ENCODE measurements at regions not wholly inside any gene's neighbourhood (a gene's known extent, or its start where the extent isn't known, plus 50 kb on each side); places are given as distances from the start of the nearest gene placed in this dataset.

DNA sequence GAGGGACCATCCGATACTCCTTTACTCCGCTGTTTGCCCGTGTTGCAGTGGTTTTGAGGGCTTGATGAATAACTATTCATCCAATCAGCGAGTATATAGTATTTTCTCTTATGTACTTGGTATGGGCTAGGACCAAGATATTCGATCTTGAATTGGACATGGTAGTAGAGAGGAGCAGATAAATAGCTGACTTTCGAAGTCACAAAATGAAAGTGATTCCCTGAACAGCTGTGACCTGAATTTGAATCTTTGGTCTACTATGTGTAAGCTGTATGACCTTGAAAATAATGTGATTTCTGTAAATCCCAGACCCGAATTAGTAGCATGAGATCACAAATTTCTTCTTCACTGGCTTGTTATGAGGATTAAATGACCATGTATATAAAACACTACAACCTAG, 134.4 kb downstream of the TUSC1 start:
- DNase-seq (ENCODE audit: low read depth, low spot score) = no peak
- ChIA-PET POLR2A (no interaction called here), CTCF (no interaction called here)
- TF ChIP-seq, protein P1, sequence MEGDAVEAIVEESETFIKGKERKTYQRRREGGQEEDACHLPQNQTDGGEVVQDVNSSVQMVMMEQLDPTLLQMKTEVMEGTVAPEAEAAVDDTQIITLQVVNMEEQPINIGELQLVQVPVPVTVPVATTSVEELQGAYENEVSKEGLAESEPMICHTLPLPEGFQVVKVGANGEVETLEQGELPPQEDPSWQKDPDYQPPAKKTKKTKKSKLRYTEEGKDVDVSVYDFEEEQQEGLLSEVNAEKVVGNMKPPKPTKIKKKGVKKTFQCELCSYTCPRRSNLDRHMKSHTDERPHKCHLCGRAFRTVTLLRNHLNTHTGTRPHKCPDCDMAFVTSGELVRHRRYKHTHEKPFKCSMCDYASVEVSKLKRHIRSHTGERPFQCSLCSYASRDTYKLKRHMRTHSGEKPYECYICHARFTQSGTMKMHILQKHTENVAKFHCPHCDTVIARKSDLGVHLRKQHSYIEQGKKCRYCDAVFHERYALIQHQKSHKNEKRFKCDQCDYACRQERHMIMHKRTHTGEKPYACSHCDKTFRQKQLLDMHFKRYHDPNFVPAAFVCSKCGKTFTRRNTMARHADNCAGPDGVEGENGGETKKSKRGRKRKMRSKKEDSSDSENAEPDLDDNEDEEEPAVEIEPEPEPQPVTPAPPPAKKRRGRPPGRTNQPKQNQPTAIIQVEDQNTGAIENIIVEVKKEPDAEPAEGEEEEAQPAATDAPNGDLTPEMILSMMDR (IDR thresholded peaks at IDR 0.05; ENCODE audit: insufficient read depth, low read length, missing control alignments) = no peak
- no peak overlapping the region for H3K4me3 ChIP-seq (ENCODE audit: low read depth, low read length)

DNA sequence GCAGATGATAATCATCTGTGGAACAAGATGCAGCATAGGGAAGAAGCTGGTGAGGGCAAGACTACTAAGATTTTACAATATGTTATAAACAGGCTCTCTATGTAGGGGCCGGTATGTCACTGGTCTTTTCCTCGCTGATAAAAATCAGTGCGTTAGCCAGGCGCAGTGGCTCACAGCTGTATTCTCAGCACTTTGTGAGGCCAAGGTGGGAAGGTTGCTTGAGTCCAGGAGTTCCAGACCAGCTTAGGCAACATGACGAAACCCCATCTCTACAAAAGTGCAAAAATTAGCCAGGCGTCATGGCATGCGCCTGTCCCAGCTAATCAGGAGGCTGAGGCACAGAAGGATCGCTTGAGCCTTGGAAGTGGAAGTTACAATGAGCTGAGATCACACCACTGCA, 135.9 kb downstream of the TUSC1 start:
- ChIA-PET CTCF (no interaction called here), POLR2A (no interaction called here)
- TF ChIP-seq, protein P1 (IDR thresholded peaks at IDR 0.05; ENCODE audit: insufficient read depth, low read length, missing control alignments) = no peak
- DNase-seq (ENCODE audit: low read depth, low spot score) = no peak
- no peak overlapping the region for H3K4me3 ChIP-seq (ENCODE audit: low read depth, low read length)

DNA sequence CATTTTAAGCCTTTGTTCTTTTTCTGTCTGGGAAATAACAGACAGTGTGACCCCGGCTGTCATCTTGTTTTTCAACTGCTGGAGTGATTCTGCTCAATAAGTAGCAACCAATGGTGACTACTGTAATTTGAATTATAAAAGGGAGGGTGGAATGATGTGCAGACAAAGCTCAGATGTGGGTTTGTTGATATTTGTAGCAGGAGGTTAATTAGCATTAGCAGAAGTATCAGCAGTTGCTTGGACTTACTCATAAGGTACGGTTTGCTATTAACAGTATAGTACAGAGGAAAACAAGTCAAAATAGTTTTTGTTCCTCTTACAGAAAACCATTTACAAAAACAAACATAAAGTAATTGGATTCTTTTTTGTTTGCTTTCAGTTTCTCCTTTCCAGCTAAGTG, 140.4 kb downstream of the TUSC1 start:
- CTCF ChIA-PET = no interaction called here
- POLR2A ChIA-PET = no interaction called here
- H3K4me3 ChIP-seq (ENCODE audit: low read depth, low read length) = no peak overlapping the region
- TF ChIP-seq, protein P1 (IDR thresholded peaks at IDR 0.05; ENCODE audit: insufficient read depth, low read length, missing control alignments) = no peak
- DNase-seq (ENCODE audit: low read depth, low spot score) = no peak

DNA sequence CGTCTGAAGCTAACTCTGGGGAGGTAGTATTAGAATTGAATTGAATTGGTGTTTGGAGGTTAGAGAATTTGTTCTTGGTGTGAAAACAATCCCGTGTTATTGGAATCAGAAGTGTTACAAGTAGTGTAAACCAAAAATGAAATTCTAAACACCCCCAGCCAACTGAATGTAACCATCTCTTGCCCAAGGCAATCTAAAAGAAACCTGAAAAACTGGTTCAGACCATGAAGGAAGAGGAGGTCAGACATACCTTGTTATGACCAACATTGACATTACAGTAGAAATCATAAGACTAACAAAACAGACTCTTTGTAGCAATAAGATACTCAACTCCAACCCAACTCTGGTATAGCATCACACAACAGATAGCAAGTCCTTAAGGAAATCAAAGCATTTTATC, 159.0 kb downstream of the TUSC1 start:
- ChIA-PET POLR2A (no interaction called here), CTCF (no interaction called here)
- TF ChIP-seq, protein P1 (IDR thresholded peaks at IDR 0.05; ENCODE audit: insufficient read depth, low read length, missing control alignments) = no peak
- DNase-seq (ENCODE audit: low read depth, low spot score) = no peak
- no peak overlapping the region for H3K4me3 ChIP-seq (ENCODE audit: low read depth, low read length)

DNA sequence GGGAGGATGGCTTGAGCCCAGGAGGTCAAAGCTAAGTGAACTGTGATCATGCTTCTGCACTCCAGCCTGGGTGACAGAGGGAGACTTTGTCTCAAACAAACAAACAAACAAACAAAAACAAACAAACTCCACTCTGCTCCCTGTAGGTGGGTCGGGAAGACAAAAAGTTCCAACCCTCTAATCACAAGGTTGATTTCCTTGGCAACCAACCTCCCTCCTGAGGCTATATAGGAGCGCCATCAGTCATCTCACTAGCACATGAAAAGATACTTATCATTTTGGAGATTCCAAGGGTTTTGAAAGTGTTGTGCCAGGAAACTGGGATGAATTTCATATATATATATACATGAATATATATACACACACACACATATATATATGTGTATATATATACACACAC, 160.5 kb downstream of the TUSC1 start:
- H3K4me3 ChIP-seq (ENCODE audit: low read depth, low read length) = no peak overlapping the region
- CTCF ChIA-PET = no interaction called here
- POLR2A ChIA-PET = no interaction called here
- TF ChIP-seq, protein P1 (IDR thresholded peaks at IDR 0.05; ENCODE audit: insufficient read depth, low read length, missing control alignments) = no peak
- no peak for DNase-seq (ENCODE audit: low read depth, low spot score)

DNA sequence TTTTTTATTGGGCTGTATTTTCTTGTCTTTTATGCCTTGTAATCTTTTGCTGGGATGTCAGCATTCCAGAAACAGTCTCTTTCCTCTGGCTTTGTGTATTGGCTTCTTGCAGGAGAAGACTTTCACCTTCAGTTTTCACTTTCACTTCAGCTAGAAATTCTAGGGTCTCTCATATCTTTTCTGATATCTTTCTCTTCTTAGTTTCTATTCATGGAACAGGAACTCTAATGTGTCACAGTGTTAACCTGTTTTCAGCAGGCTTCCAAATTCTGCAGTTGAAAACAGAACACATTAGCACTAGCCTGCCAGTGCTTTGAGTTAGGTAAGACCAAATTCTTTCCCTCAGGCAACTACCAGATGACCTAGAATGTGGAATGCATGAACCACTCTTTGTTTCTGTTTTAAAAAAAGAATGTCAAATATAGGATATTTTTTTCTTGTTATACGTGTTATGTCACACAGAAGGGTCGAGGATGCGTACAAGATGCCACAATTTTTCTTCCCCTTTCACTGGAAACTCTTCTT, 164.7 kb downstream of the TUSC1 start:
- ChIA-PET POLR2A (no interaction called here), CTCF (no interaction called here)
- TF ChIP-seq, protein P1 (IDR thresholded peaks at IDR 0.05; ENCODE audit: insufficient read depth, low read length, missing control alignments) = no peak
- H3K4me3 ChIP-seq (ENCODE audit: low read depth, low read length) = no peak overlapping the region
- no peak for DNase-seq (ENCODE audit: low read depth, low spot score)
